ENCODE measurements at regions not wholly inside any gene's neighbourhood (a gene's known extent, or its start where the extent isn't known, plus 50 kb on each side); places are given as distances from the start of the nearest gene placed in this dataset.

GRCh38 chr13:107358866-107359265 lies 790.9 kb upstream of the ARGLU1 start:
- Histone ChIP-seq H3K9me3 (replicated peaks; ENCODE audit: control insufficient read depth, insufficient read depth, low read depth, low read length) (no peaks in the 10 kb centered on the region), H4K20me1 (replicated peaks; ENCODE audit: control insufficient read depth, insufficient read depth, low read length) (no peaks in the 10 kb centered on the region), H3K79me2 (ENCODE audit: control insufficient read depth, insufficient read depth, low read length) (no peaks in the 10 kb centered on the region), H3K4me1 (replicated peaks in 1 of 2; ENCODE audit: control insufficient read depth in 2 of 2, insufficient read depth in 2 of 2, low read length in 2 of 2) (no peaks in the 10 kb centered on the region), H3K36me3 (ENCODE audit: control insufficient read depth, insufficient read depth, low read length) (no peaks in the 10 kb centered on the region), H3K4me3 (no peak overlapping the region), H2AFZ (ENCODE audit: low read depth, low read length) (no peak overlapping the region), H3K9me1 (ENCODE audit: control insufficient read depth, insufficient read depth, low read length) (no peaks in the 10 kb centered on the region), H3K4me2 (ENCODE audit: insufficient read depth, low read length) (no peak overlapping the region), H3K27me3 (ENCODE audit: control insufficient read depth in 2 of 2, insufficient read depth in 2 of 2, low read length in 2 of 2) (no peaks in the 10 kb centered on the region), H3K9ac (ENCODE audit: insufficient read depth in 1 of 2, low read depth in 2 of 2, low read length in 2 of 2) (no peak overlapping the region), H3K27ac (ENCODE audit: extremely low read depth, low read depth, low read length) (no peak overlapping the region)
- ChIA-PET CTCF (ENCODE audit: low intra/inter-chr PET ratio) (no interaction called here), POLR2A (no interaction called here)
- no peak for DNase-seq (ENCODE audit: extremely low read depth in 1 of 4, low spot score in 3 of 4)
- in situ Hi-C loops (cut with MboI) = no loop called here
- no peak for FAIRE-seq
- 0% methylated on average over 1 of the region's 1 CpG for WGBS (ENCODE audit: insufficient coverage, low coverage, missing lambda C conversion rate)
- intact Hi-C loops (cut with micrococcal nuclease) = no loop called here
- ATAC-seq = no peak
- BruUV-seq (replicated peaks) = no TSS peak
- TF ChIP-seq ZNF583 (CRISPR knock-in tag; IDR thresholded peaks at IDR 0.05) (no peak), DPF2 (IDR thresholded peaks at IDR 0.05) (no peak), NFE2 (IDR thresholded peaks at IDR 0.05; ENCODE audit: low read depth) (no peak), ILK (tag; IDR thresholded peaks at IDR 0.05; ENCODE audit: borderline replicate concordance, low read depth) (no peak), FIP1L1 (IDR thresholded peaks at IDR 0.05; ENCODE audit: low read depth, low read length, poor library complexity, severe bottlenecking) (no peak), DEAF1 (CRISPR knock-in tag; IDR thresholded peaks at IDR 0.05) (no peak), KDM5B (IDR thresholded peaks at IDR 0.05; ENCODE audit: insufficient replicate concordance, low read depth, low read length) (no peak), ETV6 (IDR thresholded peaks at IDR 0.05; ENCODE audit: borderline replicate concordance in 1 of 2, low read depth in 2 of 2, low read length in 1 of 2) (no peak), ETV6 (CRISPR knock-in tag; IDR thresholded peaks at IDR 0.05; ENCODE audit: borderline replicate concordance) (no peak), FOXK1 (CRISPR knock-in tag; IDR thresholded peaks at IDR 0.05; ENCODE audit: borderline replicate concordance) (no peak), ZNF165 (CRISPR knock-in tag; IDR thresholded peaks at IDR 0.05; ENCODE audit: borderline replicate concordance) (no peak), ZNF354B (CRISPR knock-in tag; IDR thresholded peaks at IDR 0.05) (no peak), EHMT2 (IDR thresholded peaks at IDR 0.05) (no peak)
- TF ChIP-seq, protein P1, sequence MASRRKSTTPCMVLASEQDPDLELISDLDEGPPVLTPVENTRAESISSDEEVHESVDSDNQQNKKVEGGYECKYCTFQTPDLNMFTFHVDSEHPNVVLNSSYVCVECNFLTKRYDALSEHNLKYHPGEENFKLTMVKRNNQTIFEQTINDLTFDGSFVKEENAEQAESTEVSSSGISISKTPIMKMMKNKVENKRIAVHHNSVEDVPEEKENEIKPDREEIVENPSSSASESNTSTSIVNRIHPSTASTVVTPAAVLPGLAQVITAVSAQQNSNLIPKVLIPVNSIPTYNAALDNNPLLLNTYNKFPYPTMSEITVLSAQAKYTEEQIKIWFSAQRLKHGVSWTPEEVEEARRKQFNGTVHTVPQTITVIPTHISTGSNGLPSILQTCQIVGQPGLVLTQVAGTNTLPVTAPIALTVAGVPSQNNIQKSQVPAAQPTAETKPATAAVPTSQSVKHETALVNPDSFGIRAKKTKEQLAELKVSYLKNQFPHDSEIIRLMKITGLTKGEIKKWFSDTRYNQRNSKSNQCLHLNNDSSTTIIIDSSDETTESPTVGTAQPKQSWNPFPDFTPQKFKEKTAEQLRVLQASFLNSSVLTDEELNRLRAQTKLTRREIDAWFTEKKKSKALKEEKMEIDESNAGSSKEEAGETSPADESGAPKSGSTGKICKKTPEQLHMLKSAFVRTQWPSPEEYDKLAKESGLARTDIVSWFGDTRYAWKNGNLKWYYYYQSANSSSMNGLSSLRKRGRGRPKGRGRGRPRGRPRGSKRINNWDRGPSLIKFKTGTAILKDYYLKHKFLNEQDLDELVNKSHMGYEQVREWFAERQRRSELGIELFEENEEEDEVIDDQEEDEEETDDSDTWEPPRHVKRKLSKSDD (conservative IDR thresholded peaks at IDR 0.05; ENCODE audit: low read length) = no peak
- TF ChIP-seq, protein P2, sequence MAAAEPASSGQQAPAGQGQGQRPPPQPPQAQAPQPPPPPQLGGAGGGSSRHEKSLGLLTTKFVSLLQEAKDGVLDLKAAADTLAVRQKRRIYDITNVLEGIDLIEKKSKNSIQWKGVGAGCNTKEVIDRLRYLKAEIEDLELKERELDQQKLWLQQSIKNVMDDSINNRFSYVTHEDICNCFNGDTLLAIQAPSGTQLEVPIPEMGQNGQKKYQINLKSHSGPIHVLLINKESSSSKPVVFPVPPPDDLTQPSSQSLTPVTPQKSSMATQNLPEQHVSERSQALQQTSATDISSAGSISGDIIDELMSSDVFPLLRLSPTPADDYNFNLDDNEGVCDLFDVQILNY (CRISPR knock-in tag; IDR thresholded peaks at IDR 0.05) = no peak

Measured in K562 (cell line).